Uterus (tissue), 3 donors: ENCODE measurements at regions not wholly inside any gene's neighbourhood (a gene's known extent, or its start where the extent isn't known, plus 50 kb on each side); places are given as distances from the start of the nearest gene placed in this dataset.

Experiments
- DNase-seq, 2 donors: peaks; one replicate each; pipeline ENCODE4 v3.0.0-alpha.2; 2019 to 2020
- H3K27ac ChIP-seq, 2 donors: fragments of 200-600 bp; sonication (generic); 1 replicate in 1 of 2; 2 replicates in 1 of 2; pipeline ENCODE4 v1.5.1; 2016 to 2018
- H3K27me3 ChIP-seq, 2 donors: fragments of 200-600 bp; sonication (generic); one replicate each; pipeline ENCODE4 v1.5.1; 2018 to 2019; ENCODE audit warnings: control low read depth in 1 of 2
- H3K36me3 ChIP-seq, 2 donors: fragments of 200-600 bp; sonication (generic); one replicate each; pipeline ENCODE4 v1.5.1; 2019; ENCODE audit warnings: control low read depth in 1 of 2
- H3K4me1 ChIP-seq, 2 donors: fragments of 200-600 bp; sonication (generic); one replicate each; pipeline ENCODE4 v1.5.1; 2018 to 2019; ENCODE audit warnings: control low read depth in 1 of 2
- H3K4me3 ChIP-seq, 2 donors: fragments of 200-600 bp; sonication (generic); 1 replicate in 1 of 2; 2 replicates in 1 of 2; pipeline ENCODE4 v1.5.1; 2018 to 2019; ENCODE audit warnings: mild to moderate bottlenecking in 1 of 2
- H3K9me3 ChIP-seq, 2 donors: fragments of 200-600 bp; sonication (generic); one replicate each; pipeline ENCODE4 v1.5.1; 2019; ENCODE audit warnings: control low read depth in 1 of 2
- POLR2A ChIP-seq, 2 donors: fragments of 450-650 bp; IDR thresholded peaks; one replicate each; pipeline ENCODE4 v1.6.1; 2016; ENCODE audit warnings: antibody characterized with exemption in 2 of 2, mild to moderate bottlenecking in 1 of 2, moderate library complexity in 1 of 2
- intact Hi-C: fragments of 100-400 bp; cut with DNase I; formaldehyde crosslinking; loops from one replicate; pipeline ENCODE4 v1.15.1; 2023; ENCODE audit warnings: low total_unique reads
- TF ChIP-seq, protein P1 (sequence below), 4 experiments: fragments of 200-600 bp in 2 of 4; fragments of 450-650 bp in 2 of 4; sonication (generic) in 2 of 4; IDR thresholded peaks; one replicate each; pipeline ENCODE4 v1.5.1; 2016 to 2019; ENCODE audit warnings: antibody characterized with exemption in 4 of 4, mild to moderate bottlenecking in 2 of 4, moderate library complexity in 1 of 4
- donor health status: DM: yes; HTN: yes; CAD: no.

DNA sequence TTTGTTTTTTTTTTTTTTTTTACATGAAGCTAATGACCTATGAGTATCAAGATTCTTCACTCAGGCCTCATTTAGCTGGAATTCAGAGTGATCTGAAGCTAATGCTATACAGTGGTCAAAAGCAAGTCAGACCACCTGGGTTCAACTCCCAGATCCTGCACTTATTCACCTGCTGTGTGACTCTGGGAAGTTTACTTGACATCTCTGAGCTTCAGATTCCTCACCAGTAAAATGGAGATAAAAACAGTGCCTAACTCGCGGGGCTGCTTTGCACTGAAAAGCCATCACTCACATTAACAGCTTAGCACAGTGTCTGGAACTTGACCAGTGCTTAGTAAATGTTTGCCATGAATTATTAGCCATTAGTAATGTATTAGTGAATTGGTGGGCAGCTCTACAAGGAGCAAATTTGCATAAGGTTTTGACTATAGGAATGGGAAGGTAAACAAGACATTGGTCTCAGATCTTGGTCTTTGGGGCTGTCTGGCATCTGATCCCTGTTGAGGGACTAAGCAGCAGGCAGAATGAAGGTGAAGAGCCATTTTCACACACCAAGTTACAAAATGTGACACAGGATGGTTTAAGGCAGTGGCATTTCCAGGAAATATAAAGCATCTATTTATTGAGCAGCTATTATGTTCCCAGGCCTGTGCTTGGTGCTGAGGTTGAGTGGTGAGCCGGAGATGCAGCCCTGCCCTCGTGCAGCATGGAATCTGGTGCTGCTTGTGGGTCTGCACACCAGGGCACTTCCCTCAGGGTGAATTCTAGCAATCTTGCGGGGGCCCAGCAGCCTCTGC is 291.3 kb downstream of the RRAGC start:
- Histone ChIP-seq H3K4me1 (no peaks in the 10 kb centered on the region), H3K9me3 (no peaks in the 10 kb centered on the region), H3K4me3 (no peak overlapping the region), H3K36me3 (no peaks in the 10 kb centered on the region), H3K27ac (no peak overlapping the region), H3K27me3 (no peaks in the 10 kb centered on the region)
- intact Hi-C loops = no loop called here
- no peak for TF ChIP-seq POLR2A (IDR thresholded peaks at IDR 0.05)
- TF ChIP-seq, protein P1, sequence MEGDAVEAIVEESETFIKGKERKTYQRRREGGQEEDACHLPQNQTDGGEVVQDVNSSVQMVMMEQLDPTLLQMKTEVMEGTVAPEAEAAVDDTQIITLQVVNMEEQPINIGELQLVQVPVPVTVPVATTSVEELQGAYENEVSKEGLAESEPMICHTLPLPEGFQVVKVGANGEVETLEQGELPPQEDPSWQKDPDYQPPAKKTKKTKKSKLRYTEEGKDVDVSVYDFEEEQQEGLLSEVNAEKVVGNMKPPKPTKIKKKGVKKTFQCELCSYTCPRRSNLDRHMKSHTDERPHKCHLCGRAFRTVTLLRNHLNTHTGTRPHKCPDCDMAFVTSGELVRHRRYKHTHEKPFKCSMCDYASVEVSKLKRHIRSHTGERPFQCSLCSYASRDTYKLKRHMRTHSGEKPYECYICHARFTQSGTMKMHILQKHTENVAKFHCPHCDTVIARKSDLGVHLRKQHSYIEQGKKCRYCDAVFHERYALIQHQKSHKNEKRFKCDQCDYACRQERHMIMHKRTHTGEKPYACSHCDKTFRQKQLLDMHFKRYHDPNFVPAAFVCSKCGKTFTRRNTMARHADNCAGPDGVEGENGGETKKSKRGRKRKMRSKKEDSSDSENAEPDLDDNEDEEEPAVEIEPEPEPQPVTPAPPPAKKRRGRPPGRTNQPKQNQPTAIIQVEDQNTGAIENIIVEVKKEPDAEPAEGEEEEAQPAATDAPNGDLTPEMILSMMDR (IDR thresholded peaks at IDR 0.05) = no peak
- DNase-seq = no peak

DNA sequence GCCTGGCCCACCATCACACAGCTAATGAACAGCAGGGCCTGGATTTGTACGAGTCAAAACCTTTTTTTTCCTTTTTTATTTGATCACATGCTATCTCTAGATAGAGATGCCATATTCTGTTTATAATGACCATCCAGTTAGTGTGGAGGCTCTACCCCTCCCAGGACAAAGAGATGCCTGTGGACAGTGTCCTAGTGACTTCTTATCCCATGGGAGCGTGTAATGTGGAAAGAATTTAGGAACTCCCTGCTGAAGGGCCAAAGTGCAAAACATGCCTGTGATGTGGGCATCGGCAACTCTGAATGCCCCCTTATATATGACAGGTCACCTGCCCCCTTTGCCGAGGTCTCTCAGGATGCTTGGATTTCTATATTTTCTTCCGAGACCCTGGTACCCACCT is 292.2 kb downstream of the RRAGC start:
- Histone ChIP-seq H3K27ac (no peak overlapping the region), H3K4me1 (no peaks in the 10 kb centered on the region), H3K36me3 (no peaks in the 10 kb centered on the region), H3K9me3 (no peaks in the 10 kb centered on the region), H3K27me3 (no peaks in the 10 kb centered on the region), H3K4me3 (no peak overlapping the region)
- TF ChIP-seq, protein P1 (IDR thresholded peaks at IDR 0.05) = no peak
- TF ChIP-seq POLR2A (IDR thresholded peaks at IDR 0.05) = no peak
- DNase-seq = no peak
- intact Hi-C loops = no loop called here

DNA sequence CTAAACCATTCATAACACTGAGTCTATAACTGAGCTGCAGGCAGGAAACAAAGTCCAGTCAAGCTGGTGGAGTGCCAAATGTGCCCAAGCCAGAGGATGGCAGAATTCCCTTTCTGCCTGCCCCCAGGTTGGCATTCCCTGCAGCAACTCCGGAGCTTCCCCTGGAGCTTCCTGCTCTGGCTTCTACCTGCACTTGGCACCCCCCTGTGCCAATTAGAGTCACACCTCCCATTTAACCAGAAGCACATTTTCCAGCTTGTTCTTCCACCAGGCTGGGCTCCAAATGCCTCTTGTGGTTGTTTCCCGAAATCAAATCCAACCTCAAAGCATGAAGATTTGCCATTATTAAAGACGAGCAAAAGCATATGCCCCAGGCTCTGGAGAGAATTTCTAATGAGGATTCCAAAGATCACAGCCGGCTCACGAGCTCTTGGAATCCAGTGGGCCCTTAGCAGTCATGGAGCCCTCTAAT is 294.5 kb downstream of the RRAGC start:
- no peak overlapping the region for H3K4me3 ChIP-seq
- no peak for DNase-seq
- no peaks in the 10 kb centered on the region for H3K27me3 ChIP-seq
- TF ChIP-seq, protein P1 (IDR thresholded peaks at IDR 0.05) = no peak
- no peak for TF ChIP-seq POLR2A (IDR thresholded peaks at IDR 0.05)
- H3K27ac ChIP-seq = no peak overlapping the region
- no peaks in the 10 kb centered on the region for H3K4me1 ChIP-seq
- intact Hi-C loops = no loop called here
- no peaks in the 10 kb centered on the region for H3K36me3 ChIP-seq
- no peaks in the 10 kb centered on the region for H3K9me3 ChIP-seq

DNA sequence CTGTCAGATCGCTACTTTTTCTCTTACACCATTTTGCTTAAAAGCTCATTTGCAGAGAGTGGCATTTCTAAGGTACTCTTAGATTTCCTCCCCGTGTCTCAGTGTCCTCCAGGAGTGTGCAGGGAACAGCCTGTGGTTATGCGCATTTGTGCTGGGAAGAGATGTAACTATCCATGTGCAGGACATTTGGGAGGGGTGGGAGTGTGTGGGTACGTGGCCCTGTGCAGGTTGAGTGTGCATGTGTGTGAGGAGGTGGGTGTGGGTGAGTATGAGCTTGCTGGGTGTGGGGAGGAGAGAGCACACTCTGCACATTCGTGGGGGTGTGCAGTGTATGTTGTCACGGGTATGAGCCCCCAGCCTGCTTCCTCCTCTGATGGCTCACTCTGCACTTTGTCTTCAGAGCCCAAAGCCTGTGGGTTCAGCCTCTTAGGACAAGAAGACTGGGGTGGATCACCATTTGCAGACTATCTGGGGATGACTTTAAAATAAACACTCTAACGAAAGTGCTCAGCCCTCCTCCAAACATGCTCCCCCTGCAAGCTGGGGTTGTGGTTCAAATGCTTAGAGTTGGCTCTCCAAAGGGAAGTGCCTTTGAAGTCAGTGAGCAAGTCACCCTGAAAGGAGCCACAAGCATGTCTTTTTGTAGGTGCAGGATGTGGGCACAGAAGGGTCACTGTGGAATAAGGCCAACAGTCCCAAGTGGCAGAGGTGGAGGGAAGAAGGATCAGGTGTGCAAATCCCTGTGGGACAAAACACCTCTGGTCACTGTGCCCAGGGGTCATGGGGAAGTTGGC is 295.4 kb downstream of the RRAGC start:
- Histone ChIP-seq H3K27me3 (no peaks in the 10 kb centered on the region), H3K4me3 (no peak overlapping the region), H3K36me3 (no peaks in the 10 kb centered on the region), H3K4me1 (no peaks in the 10 kb centered on the region), H3K9me3 (no peaks in the 10 kb centered on the region), H3K27ac (no peak overlapping the region)
- no peak for DNase-seq
- TF ChIP-seq, protein P1 (IDR thresholded peaks at IDR 0.05) = no peak
- TF ChIP-seq POLR2A (IDR thresholded peaks at IDR 0.05) = no peak
- intact Hi-C loops = no loop called here

DNA sequence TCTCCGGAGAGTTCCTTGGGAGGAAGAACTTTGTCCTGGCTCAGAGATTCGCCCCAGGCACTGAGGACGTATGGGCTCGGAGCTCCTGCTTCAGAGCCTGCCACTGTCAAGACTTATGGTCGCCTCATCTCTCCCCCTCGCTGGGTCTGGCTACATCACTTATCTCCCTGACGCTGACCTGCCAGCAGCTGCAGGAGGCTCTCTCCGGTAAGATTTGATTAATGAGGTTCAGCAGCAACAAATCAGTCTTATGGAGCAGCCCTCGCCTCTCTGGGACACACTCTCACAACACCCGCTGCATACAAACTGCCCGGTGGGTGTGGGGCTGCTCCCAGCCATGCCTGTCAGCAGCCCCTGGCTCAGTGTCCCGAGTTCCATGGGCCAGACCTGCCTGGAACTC is 297.8 kb downstream of the RRAGC start:
- intact Hi-C loops = no loop called here
- DNase-seq = no peak
- Histone ChIP-seq H3K27me3 (no peaks in the 10 kb centered on the region), H3K9me3 (no peaks in the 10 kb centered on the region), H3K36me3 (no peaks in the 10 kb centered on the region), H3K4me1 (no peaks in the 10 kb centered on the region), H3K4me3 (no peak overlapping the region), H3K27ac (no peak overlapping the region)
- TF ChIP-seq, protein P1 (IDR thresholded peaks at IDR 0.05) = no peak
- TF ChIP-seq POLR2A (IDR thresholded peaks at IDR 0.05) = no peak
